ENCODE measurements at regions not wholly inside any gene's neighbourhood (a gene's known extent, or its start where the extent isn't known, plus 50 kb on each side); places are given as distances from the start of the nearest gene placed in this dataset.
"Not testable (repeated sequence)": the region's sequence is repeated elsewhere in the genome, so short reads cannot be mapped to it uniquely, and the experiment has no call there.

DNA sequence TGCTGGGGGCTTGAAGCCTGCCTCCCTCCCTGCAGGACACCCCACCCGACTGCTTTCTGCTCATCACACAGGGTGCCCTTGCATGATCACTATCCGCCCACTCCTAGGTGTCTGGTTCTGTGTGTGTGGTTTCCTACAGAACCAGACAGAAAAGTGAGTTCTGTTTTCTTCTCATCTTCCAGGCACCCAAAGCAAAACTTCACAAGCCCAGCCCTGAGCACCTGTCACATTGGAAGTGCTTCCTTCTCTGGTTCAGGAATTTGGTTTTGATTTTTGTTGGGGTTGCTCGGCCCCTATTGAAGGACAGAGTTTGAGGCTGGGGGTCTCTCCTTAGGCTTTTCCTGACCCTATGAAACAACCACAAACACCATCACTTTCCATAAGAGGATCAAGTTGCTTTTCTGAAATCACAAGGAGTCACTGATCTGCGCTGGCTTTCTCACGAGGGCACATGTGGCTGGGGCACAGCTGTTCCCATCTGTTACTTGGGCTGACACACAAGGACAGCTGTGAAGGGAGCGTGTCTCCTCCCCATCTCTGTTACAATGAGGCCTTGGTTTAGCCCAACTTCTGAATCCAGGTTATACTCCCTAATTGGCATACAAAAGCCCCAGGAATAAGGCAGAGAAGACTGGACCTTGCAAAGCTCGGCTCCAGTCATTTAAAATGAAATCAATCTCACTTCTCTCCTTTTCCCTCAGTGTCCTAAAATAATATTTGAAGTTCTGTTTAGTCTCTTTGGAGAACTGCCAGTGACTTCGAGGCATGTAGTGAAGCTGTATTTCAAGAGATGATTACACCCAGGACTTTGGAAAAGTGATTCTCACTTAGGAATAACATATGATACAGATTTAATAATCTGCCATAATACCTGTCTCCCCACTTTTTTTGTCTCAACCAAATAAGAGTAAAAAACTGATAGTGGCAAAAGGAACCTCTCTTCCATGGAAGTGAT is 213.1 kb upstream of the GAS1 start:
- DNase-seq = no peak

DNA sequence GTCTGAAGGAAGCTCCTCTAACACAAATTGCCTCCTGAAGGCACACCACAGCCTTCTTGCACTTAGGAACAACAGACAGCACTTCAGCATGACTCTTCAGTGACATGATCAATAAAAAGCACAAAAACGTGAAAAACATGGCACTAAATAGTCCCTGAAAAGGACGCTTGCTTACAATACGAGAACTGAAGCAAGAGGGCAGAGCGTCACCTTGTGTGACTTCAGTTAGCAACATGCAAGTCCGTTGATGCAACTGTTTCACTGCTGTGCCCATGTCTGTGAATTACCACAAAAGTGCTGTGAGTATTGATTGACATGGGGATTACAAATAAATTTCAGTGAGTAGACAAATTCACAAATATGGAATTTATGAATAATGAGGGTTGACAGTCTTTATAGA is 219.9 kb upstream of the GAS1 start:
- no peak for DNase-seq

DNA sequence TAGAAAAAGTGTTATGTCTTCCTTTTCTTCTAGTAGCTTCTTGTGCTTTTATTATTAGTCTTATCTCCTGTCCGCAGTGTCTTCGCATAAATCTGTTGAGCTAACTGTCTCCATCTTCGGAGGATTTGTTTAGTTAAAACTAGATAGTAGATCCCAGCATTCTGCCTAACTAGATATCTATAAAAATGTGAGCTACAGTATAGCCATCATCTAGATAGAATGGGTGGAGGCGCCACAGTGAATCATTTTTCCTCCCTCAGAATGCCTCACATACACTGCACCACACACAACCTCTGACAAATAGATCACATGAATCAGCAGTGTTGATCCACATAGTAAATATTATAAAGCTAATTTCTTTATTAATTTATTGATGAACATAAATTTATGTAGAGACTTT is 220.3 kb upstream of the GAS1 start:
- DNase-seq = no peak

DNA sequence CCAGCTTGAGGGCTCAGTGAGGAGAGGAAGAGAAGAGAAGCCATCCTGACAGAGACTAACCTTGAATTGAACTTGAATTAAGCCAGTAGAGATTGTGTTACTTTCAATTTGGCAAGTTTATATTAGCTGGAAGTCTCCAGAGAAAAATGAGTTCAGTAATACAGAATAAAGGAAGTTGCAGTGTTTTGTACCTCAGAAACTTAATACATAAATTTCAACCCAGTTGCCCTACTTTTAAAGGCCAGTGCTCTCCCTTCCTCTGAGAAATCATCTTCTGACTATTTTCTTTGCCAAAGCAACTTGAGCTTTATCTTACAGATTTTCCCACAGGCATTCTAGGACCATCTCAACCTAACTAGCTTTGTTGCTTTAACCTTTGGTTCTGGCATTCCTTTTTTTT is 231.0 kb upstream of the GAS1 start:
- DNase-seq = no peak

DNA sequence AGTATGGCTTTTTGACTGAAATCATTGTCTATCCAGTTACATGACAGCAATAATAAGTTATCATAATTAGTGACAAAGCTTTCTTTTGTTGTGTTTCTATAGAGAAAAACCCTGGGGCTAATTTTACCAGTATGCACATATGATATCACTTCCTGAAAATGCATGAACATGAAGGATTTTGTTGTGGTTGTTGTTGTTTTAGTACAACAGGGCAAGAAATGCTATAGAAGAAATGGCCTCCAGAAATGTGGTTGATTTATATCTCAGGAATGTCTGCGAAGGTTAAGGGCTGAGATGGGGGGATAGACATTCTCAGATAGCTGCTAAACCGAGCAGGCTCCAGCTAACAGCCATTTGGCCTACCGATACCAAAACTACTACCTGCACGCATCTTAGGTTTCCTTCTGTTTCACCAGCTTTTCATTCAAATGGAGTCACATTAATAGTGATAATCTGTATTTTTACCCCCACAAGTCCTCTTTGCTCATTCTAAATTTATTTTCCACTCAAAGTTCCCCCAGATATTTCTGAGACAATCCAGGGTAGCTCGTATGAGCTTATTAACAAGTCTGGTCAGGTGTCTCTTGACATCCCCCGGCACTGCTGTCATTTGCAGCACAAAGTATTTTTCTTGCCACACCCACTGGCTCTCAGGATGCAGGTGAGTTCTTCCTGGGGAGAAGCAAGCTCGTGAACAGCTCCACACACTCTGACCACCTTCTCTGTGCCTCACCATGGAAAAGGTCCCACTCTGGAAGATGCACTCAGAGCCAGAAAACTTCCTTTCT is 232.4 kb upstream of the GAS1 start:
- no peak for DNase-seq

DNA sequence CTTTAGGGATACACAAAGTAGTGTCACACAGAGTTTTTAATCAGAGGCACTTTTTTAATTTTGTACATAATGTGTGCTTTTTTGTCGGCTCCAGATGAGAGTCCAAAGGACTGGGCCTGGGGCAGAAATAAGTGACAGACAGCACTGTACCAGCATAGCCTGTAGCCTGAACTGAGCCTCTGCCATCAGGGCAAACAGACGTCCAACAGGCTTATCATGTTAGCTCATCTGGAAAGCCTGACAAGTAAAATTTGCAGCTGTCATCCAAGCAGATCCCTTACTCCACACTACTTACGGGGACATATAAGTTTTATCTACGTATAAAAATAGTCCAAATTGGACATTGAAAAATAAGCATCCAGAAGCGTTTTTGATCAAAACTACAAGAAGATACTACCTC is 233.1 kb upstream of the GAS1 start:
- DNase-seq = no peak

DNA sequence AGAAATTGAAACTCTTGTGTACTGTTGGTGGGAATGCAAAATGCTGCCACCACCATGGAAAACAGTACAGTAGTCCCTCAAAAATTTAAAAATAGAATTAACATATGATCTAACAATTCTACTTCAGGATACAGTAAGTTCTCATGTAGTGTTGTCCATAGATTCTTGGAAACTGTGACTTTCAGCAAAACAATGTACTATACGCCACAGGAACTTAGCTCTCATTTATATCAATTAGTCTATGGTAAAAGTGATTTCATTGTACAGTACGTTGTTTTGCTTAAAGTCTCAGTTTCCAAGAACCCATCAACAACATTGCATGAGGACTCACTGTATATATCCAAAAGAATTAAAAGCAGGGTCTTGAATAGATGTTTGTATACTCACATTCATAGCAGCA is 233.5 kb upstream of the GAS1 start:
- no peak for DNase-seq

DNA sequence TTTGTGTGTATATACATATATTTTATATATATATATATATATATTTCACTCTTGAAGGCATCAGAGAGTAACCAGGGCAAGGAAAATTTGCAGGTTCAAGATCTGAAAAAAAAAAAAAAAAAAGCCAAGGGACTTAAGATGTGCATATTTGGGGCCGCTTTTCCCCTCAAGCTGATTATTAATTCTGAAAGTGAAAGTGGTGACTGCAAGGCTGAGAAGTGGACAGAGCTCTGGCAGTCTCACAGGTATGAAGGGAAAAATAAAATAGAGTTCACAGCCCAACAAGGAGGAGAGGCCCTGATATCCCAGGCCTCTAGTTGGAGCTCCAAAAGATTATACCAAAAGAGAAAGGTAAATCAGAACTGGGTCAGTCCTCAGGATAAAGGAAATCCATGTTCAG is 234.4 kb upstream of the GAS1 start:
- DNase-seq = no peak

DNA sequence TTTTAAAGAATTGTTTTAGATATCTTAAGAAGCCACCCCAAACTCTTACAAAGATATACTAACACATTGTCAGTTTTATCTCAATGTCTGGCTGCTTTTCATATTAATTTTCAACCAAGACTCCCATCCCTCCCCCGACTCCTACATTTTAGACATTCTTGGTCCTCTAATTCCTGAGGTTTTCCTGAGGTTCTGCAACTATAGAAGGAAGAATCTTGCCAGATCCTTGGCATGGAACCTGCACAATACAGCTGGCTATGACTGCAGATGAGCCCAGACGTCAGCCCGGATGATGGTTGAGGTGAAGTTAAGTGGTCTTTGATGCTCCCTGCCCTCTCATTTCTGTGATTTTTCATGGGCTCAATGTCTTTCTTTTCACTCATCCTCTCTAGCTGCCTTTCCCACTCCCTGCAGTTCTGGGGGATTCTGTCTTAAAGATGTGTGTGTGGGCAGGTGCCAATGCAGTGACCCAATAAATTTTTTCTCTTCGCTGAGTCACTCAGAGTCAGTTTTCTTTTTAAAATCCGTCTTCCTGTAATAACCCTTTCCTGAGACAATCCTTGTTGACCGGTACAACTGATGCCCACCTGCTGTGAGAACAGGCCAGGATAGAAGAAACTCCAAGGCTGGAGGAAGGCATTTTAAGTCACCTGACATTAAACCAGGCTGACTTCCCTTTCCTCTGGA is 237.8 kb upstream of the GAS1 start:
- DNase-seq = no peak

DNA sequence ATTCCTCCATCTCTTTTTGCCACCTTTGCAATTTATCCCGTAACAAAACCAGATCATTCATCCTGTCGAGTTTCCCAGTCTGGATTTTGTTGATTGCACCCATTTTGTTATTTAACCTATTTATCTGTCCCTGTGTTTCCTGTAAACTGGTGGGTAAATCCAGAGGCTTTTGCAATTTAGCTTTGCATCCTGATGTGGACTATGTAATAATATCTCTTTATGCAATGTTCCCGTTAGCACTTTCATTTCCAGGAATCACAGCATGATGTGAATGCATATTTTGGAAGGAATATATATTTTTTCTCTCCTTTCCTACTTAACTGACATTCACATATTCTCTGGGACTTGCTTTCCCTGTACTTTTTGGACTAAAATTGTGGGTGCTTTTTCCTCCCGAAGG is 240.3 kb upstream of the GAS1 start:
- no peak for DNase-seq

DNA sequence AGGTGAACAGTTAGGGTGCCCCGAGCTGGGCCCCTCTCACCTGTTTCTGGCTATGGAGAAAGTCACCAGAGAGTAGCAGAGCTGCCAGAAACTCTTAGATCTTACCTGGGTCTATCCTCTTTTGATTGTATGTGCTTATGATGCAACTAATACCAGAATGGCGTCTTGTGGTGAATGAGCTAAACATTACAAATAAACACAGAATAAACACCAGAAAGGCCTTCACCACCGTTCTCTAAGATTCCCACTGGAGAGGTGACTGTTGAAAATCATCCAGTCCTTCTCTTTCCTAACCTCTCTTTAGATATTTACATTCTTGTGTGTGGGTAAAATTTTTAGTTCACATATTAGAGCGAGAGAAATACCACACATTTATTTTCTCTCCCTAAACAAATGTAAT is 241.7 kb upstream of the GAS1 start:
- DNase-seq = no peak

DNA sequence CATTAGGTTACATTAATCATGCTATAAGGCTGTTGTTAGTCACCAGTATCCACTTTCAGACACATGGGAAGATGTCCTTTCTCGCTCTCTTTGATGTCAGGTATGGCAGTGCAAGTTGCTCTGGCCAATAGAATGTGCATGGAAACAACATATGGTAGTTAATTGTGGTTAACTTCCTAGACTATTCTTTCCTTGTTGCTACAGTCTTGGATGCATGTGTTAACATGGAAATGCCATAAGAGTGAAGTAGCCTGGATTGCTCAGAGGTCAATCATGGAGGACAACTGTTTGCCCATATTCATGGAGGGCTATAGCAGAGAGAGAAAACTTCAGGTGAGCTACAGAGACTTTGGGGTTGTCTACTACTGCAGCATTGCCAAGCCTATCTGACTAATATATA is 245.8 kb upstream of the GAS1 start:
- DNase-seq = no peak

DNA sequence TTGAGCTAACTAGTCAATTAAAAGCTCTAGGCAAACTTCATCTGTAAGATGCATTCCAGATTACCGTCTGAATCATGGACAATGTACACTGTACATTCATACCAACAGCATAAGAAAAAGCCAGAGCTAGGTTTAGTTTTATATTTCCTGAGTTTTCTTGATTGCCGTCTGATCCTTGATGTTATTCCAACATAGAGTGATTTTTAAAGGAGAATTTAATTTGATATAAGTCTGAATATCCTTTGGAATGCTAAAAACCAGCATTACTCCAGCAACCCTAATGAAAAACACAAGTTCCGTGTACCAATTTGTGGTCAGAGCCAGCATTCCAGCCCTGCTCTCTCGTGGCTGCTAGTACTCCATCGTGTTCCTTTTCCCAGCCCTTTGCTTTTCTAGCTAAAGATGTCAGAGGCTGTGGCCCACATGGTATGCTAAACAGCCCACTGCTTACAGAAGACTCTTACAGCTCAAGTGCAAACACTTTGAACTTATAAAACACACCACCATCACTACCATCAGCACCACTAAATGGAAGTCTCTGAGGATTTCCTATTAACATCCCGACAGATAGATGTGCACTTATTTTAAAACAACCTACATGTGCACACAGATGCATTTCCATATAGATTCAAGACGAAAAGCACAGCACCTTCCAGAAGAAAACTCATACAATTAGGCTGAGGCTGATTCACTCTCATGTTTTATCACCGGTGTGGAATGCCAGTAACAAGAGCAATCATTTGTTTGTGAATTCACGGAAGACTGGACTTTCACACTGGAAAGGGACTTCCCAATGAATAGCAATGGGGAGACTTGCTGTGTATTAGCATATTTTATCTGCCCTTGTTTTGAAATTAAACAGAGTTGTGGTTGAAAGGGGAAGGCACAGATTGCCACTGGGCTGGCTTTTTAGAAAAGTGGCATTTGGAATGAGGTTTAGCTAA is 246.9 kb upstream of the GAS1 start:
- DNase-seq = no peak

DNA sequence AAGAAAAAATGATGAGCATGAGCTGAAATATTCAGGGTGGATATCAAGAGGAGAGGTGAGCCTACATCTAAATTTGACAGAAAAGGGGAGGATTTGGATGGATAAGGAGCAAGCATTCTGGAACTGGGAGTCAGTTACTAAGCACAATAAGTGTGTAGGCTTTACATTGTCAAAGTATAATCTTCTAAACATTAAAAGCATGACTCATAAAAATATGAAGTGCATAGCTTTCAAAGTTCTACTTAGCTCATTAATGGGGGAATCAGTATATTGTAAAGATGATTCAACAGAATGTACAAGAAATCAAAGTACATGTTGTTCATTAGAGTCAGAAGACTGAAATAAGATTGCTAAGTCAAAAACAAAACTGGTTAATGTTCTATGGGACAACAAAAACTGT is 248.0 kb upstream of the GAS1 start:
- DNase-seq = no peak

DNA sequence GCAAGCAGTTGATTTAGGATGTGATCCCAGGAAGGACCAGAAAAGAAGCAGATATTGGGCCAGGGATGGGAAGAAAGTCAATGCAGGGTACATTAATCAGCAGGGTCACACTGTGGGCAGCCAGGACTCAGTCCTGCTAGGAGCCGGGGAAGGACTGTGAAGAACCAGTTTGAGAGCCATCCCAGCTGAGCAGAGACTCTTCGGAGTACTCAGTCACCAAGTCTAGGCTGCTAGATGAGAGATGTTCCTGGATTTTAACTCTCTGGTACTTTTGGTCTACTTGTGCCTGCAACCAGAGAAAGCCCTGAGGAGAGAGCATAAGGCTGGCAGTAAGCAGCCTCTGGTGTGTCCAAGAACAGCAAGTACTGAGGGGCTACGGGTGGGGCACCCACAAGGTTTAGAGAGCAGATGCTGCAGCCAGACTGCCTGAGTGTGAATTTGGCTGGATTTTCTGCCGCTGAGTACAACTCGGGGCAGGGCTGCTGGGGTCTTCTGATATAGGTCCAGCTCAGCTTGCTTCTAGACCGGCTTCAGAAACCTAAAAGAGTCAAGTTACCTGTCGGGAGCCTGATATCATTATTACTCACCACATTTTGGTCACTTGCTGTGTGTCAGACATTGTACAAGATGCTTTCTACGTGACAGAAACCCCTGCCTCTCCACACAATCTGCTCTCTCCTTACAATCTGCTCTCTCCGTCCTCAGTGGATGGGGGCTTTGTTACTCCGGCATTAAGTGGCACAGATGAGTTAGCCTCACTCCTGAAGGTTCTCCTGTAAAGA is 250.2 kb upstream of the GAS1 start:
- no peak for DNase-seq

DNA sequence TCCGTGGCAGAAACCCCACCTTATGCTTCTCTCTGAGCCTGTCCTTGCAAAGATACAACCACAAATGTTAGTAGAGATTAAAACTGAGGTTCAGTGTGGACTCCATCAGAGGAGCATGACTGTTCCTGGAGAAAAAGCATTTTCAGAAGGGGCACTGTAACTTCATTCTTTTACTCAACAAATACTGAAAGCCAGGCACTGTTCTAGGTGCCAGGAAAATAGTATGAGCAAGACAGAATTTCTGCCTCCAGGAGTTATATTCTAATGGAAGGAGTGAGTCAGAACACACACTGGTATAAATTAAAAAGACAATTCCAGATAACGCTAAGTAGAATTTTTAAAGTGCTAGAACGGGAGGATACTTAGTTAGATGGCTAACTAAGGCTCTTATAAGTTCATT is 251.4 kb upstream of the GAS1 start:
- no peak for DNase-seq

DNA sequence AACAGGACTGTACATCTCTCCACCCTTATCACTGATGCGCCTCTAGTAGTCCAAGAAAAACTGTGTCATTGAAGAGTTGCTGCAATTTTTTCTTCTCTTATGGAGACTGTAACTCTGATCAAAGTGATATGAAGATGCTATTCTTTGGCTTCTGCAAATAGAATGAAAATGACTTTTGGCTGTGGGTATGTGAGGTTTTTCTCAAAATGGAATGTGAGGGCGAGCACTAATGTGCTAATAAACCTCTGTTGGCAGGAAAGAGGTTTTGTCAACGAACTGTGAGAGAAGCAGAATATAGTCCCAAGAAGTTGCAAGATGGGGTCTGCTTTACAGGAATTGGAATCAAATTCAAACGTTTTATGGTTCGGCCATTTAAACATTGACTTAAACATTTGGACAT is 252.0 kb upstream of the GAS1 start:
- DNase-seq = no peak

DNA sequence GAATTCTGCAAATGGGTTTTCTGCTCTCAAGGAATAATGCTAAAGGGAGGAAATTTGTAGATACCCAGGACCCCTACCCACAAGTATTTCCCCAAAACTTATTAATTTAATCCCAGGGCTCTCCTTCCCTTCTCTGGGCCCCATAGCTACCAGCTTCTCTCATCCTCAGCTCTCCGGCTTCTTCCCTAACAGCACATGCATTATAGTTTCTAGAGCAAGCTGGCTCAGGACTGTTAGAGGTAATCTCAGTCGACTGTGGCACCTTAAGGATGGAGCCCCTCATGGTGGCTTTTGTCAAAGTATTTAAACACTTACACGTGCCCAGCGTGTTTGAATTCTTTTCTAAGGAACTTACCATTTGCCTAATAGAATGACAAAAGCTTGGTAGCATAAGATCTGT is 252.5 kb upstream of the GAS1 start:
- DNase-seq = no peak

DNA sequence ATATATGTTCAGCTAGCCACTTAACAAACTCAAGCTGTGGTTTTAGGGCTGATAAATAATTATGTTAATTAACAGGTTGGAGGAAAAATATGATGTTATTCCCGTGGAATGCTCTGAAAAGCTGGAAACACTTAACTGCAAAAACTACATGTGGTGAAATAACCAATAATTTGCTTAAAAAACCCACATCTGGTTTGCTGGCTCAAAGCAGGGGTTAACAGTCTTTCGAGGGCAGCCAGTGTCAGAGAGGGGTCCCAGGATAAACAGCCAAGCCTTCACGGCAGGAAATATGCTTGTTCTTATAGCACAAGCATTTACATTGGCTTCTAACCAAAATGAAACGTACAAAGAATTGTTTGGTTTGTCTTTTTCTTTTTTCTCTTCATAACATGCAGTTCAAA is 254.0 kb upstream of the GAS1 start:
- DNase-seq = no peak

DNA sequence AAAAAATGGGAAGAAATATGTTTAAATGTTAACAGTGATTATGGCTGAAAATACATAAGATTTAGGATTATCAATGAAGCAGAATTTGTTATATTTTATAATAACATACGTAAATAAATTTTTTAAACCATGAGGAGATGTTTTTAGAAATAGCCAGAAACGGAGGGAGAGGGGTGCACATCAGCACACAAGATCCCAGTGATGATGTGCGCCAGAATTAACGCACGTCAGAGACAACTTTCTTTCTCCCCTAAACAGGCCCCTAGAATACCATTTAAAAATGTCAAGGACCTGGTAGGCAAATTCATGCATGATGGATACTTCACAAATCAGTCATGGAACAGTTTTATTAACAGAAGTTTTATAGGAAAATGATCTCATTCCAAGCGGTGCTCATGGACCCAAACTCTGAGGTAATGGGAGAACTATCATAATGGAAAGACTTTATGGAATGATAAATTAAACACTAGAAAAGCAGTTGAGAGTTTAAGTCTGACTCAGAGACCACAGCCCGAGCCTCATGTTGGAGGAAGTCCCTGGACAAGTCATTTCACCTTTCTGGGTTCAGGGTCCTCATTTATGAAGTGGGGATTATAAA is 258.9 kb upstream of the GAS1 start:
- no peak for DNase-seq

DNA sequence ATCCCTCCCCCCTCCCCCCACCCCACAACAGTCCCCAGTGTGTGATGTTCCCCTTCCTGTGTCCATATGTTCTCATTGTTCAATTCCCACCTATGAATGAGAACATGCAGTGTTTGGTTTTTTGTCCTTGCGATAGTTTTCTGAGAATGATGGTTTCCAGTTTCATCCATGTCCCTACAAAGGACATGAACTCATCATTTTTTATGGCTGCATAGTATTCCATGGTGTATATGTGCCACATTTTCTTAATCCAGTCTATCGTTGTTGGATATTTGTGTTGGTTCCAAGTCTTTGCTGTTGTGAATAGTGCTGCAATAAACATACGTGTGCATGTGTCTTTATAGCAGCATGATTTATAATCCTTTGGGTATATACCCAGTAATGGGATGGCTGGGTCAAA is 263.4 kb upstream of the GAS1 start:
- not testable (repeated sequence) for DNase-seq
